ACC112 (cell line): ENCODE measurements at regions not wholly inside any gene's neighbourhood (a gene's known extent, or its start where the extent isn't known, plus 50 kb on each side); places are given as distances from the start of the nearest gene placed in this dataset.
"Not testable (repeated sequence)": the region's sequence is repeated elsewhere in the genome, so short reads cannot be mapped to it uniquely, and the experiment has no call there.

Source experiments
- H2AFZ ChIP-seq: fragments of 200-600 bp; sonication (generic); one replicate; pipeline ENCODE4 v1.6.0; 2017; ENCODE audit warnings: antibody characterized with exemption, low read length; ENCODE audit not compliant: unreplicated experiment
- H3K27ac ChIP-seq: fragments of 200-600 bp; sonication (generic); 2 replicates; pipeline ENCODE4 v1.5.1; 2014; ENCODE audit warnings: low read depth, mild to moderate bottlenecking, antibody characterized with exemption, low read length, moderate library complexity
- H3K27me3 ChIP-seq: fragments of 200-600 bp; sonication (generic); 2 replicates; pipeline ENCODE4 v1.6.1; 2014; ENCODE audit warnings: mild to moderate bottlenecking, antibody characterized with exemption, low read length, moderate library complexity, mixed read lengths; ENCODE audit not compliant: insufficient read depth
- H3K36me3 ChIP-seq: fragments of 200-600 bp; sonication (generic); 2 replicates; pipeline ENCODE4 v1.6.1; 2016; ENCODE audit warnings: mild to moderate bottlenecking, antibody characterized with exemption, low read length, moderate library complexity, mixed read lengths; ENCODE audit not compliant: insufficient read depth
- H3K4me1 ChIP-seq: fragments of 200-600 bp; sonication (generic); one replicate; pipeline ENCODE4 v1.6.1; 2016; ENCODE audit warnings: low read length, mixed read lengths; ENCODE audit not compliant: insufficient read depth, unreplicated experiment, control insufficient read depth
- H3K4me3 ChIP-seq: fragments of 200-600 bp; sonication (generic); 2 replicates; pipeline ENCODE4 v1.5.1; 2014; ENCODE audit warnings: mild to moderate bottlenecking, low read depth, low read length
- H3K79me2 ChIP-seq: fragments of 200-600 bp; sonication (generic); one replicate; pipeline ENCODE4 v1.6.0; 2016; ENCODE audit warnings: low read length; ENCODE audit not compliant: control insufficient read depth, unreplicated experiment, insufficient read depth

- H3K36me3 ChIP-seq: no peaks in the 10 kb centered on the region
- no peak overlapping the region for H3K4me3 ChIP-seq
- peaks cover 6% of the 10 kb centered on the region; the same call in 1 of the 2 replicates for H3K27me3 ChIP-seq
- peaks cover 19% of the 10 kb centered on the region for H3K4me1 ChIP-seq
- no peak overlapping the region for H2AFZ ChIP-seq
- H3K79me2 ChIP-seq: no peaks in the 10 kb centered on the region
- H3K27ac ChIP-seq: no peak overlapping the region
Measured at GRCh38 chr2:221999717-222000116, 299.1 kb downstream of the PAX3 start.

- no peaks in the 10 kb centered on the region for H3K36me3 ChIP-seq
- H3K79me2 ChIP-seq: no peaks in the 10 kb centered on the region
- H3K4me1 ChIP-seq: peaks cover 19% of the 10 kb centered on the region
- H3K27ac ChIP-seq: no peak overlapping the region
- peaks cover 4% of the 10 kb centered on the region; the same call in 1 of the 2 replicates for H3K27me3 ChIP-seq
- no peak overlapping the region for H3K4me3 ChIP-seq
- H2AFZ ChIP-seq: no peak overlapping the region
Measured at GRCh38 chr2:221999166-221999565, 299.6 kb downstream of the PAX3 start.

- H3K27ac ChIP-seq: no peak overlapping the region
- H3K36me3 ChIP-seq: no peaks in the 10 kb centered on the region
- H3K4me3 ChIP-seq: no peak overlapping the region
- no peak overlapping the region for H2AFZ ChIP-seq
- H3K79me2 ChIP-seq: no peaks in the 10 kb centered on the region
- no peaks in the 10 kb centered on the region for H3K27me3 ChIP-seq
- H3K4me1 ChIP-seq: peaks cover 19% of the 10 kb centered on the region
Measured at GRCh38 chr2:221997683-221998082, 301.1 kb downstream of the PAX3 start.

GRCh38 chr2:221997100-221997499 lies 301.7 kb downstream of the PAX3 start:
- Histone ChIP-seq H3K4me1 (peaks cover 19% of the 10 kb centered on the region), H2AFZ (peak overlapping the region; percentile 29), H3K79me2 (no peaks in the 10 kb centered on the region), H3K27ac (no peak overlapping the region), H3K27me3 (no peaks in the 10 kb centered on the region), H3K36me3 (no peaks in the 10 kb centered on the region), H3K4me3 (no peak overlapping the region)

GRCh38 chr2:221994926-221995325 lies 303.9 kb downstream of the PAX3 start:
- Histone ChIP-seq H3K36me3 (no peaks in the 10 kb centered on the region), H3K27ac (no peak overlapping the region), H3K4me1 (peaks cover 19% of the 10 kb centered on the region)

GRCh38 chr2:221984376-221984775 lies 314.4 kb downstream of the PAX3 start:
- H3K79me2 ChIP-seq, H3K36me3 ChIP-seq, H2AFZ ChIP-seq, H3K27me3 ChIP-seq, H3K27ac ChIP-seq, H3K4me3 ChIP-seq, H3K4me1 ChIP-seq: not testable (repeated sequence)

More at GRCh38 chr2:221994926-221995325, 303.9 kb downstream of the PAX3 start:
- Histone ChIP-seq H3K27me3 (no peaks in the 10 kb centered on the region), H3K79me2 (no peaks in the 10 kb centered on the region), H3K4me3 (no peak overlapping the region), H2AFZ (no peak overlapping the region)

GRCh38 chr2:221981912-221982470 lies 316.8 kb downstream of the PAX3 start:
- H3K27ac ChIP-seq: no peak overlapping the region
- H3K4me3 ChIP-seq: no peak overlapping the region

GRCh38 chr2:221975151-221975550 lies 323.6 kb downstream of the PAX3 start:
- no peak overlapping the region for H3K4me3 ChIP-seq
- no peak overlapping the region for H3K27ac ChIP-seq
- H3K27me3 ChIP-seq: no peaks in the 10 kb centered on the region; the same call in 1 of the 2 replicates
- H3K36me3 ChIP-seq: no peaks in the 10 kb centered on the region
- H3K79me2 ChIP-seq: no peaks in the 10 kb centered on the region
- H2AFZ ChIP-seq: no peak overlapping the region
- no peaks in the 10 kb centered on the region for H3K4me1 ChIP-seq

More at GRCh38 chr2:221981912-221982470, 316.8 kb downstream of the PAX3 start:
- Histone ChIP-seq H2AFZ (peak overlapping the region; percentile 4), H3K79me2 (no peaks in the 10 kb centered on the region), H3K4me1 (no peaks in the 10 kb centered on the region), H3K27me3 (no peaks in the 10 kb centered on the region), H3K36me3 (no peaks in the 10 kb centered on the region)

GRCh38 chr2:221973902-221974301 lies 324.9 kb downstream of the PAX3 start:
- Histone ChIP-seq H3K27ac (no peak overlapping the region), H3K79me2 (no peaks in the 10 kb centered on the region), H3K36me3 (no peaks in the 10 kb centered on the region), H3K4me3 (no peak overlapping the region), H2AFZ (no peak overlapping the region), H3K4me1 (no peaks in the 10 kb centered on the region), H3K27me3 (no peaks in the 10 kb centered on the region; the same call in 1 of the 2 replicates)

- H3K79me2 ChIP-seq: no peaks in the 10 kb centered on the region
- H3K4me1 ChIP-seq: no peaks in the 10 kb centered on the region
- H3K4me3 ChIP-seq: no peak overlapping the region
- no peaks in the 10 kb centered on the region; the same call in 1 of the 2 replicates for H3K27me3 ChIP-seq
- H3K27ac ChIP-seq: no peak overlapping the region
- H3K36me3 ChIP-seq: no peaks in the 10 kb centered on the region
- H2AFZ ChIP-seq: no peak overlapping the region
Measured at GRCh38 chr2:221973502-221973901, 325.3 kb downstream of the PAX3 start.

- no peak overlapping the region for H3K27ac ChIP-seq
- H3K4me3 ChIP-seq: no peak overlapping the region
- H3K4me1 ChIP-seq: no peaks in the 10 kb centered on the region
- H3K36me3 ChIP-seq: no peaks in the 10 kb centered on the region
- no peaks in the 10 kb centered on the region; the same call in 1 of the 2 replicates for H3K27me3 ChIP-seq
- H3K79me2 ChIP-seq: no peaks in the 10 kb centered on the region
- no peak overlapping the region for H2AFZ ChIP-seq
Measured at GRCh38 chr2:221972813-221973478, 325.9 kb downstream of the PAX3 start.
